ENCODE measurements at regions not wholly inside any gene's neighbourhood (a gene's known extent, or its start where the extent isn't known, plus 50 kb on each side); places are given as distances from the start of the nearest gene placed in this dataset.
"Not testable (repeated sequence)": the region's sequence is repeated elsewhere in the genome, so short reads cannot be mapped to it uniquely, and the experiment has no call there.

GRCh38 chr13:22855926-22856325 lies 324.9 kb upstream of the SGCG start:
- Mint-ChIP-seq H3K9me3 (peaks cover 17% of the 10 kb centered on the region), H3K36me3 (ENCODE audit: low read depth) (peaks cover 4% of the 10 kb centered on the region), H3K4me3 (no peak overlapping the region), H3K27me3 (ENCODE audit: low read depth, poor library complexity) (no peaks in the 10 kb centered on the region), H3K27ac (no peak overlapping the region), H3K4me1 (no peaks in the 10 kb centered on the region)
- no peak for TF ChIP-seq CTCF (IDR thresholded peaks at IDR 0.05)
- DNase-seq: no peak

- H3K27ac Mint-ChIP-seq; H3K4me3 Mint-ChIP-seq; H3K4me1 Mint-ChIP-seq; H3K36me3 Mint-ChIP-seq (ENCODE audit: low read depth); H3K27me3 Mint-ChIP-seq (ENCODE audit: low read depth, poor library complexity); DNase-seq: not testable (repeated sequence)
- H3K9me3 Mint-ChIP-seq: peaks cover 22% of the 10 kb centered on the region
These were observed 321.8 kb upstream of the SGCG start for GRCh38 chr13:22858980-22859379.

- not testable (repeated sequence) for DNase-seq; H3K27me3 Mint-ChIP-seq (ENCODE audit: low read depth, poor library complexity); H3K36me3 Mint-ChIP-seq (ENCODE audit: low read depth); H3K4me3 Mint-ChIP-seq; H3K4me1 Mint-ChIP-seq; H3K27ac Mint-ChIP-seq
- H3K9me3 Mint-ChIP-seq: peaks cover 22% of the 10 kb centered on the region
These were observed 321.4 kb upstream of the SGCG start for GRCh38 chr13:22859411-22859810.

- peaks cover 16% of the 10 kb centered on the region for H3K9me3 Mint-ChIP-seq
- no peak for TF ChIP-seq CTCF (IDR thresholded peaks at IDR 0.05)
- no peak overlapping the region for H3K4me3 Mint-ChIP-seq
- H3K4me1 Mint-ChIP-seq: no peaks in the 10 kb centered on the region
- DNase-seq: no peak
- H3K27me3 Mint-ChIP-seq (ENCODE audit: low read depth, poor library complexity): no peaks in the 10 kb centered on the region
- H3K27ac Mint-ChIP-seq: no peak overlapping the region
- no peaks in the 10 kb centered on the region for H3K36me3 Mint-ChIP-seq (ENCODE audit: low read depth)
These were observed 318.8 kb upstream of the SGCG start for GRCh38 chr13:22861958-22862466.

DNA sequence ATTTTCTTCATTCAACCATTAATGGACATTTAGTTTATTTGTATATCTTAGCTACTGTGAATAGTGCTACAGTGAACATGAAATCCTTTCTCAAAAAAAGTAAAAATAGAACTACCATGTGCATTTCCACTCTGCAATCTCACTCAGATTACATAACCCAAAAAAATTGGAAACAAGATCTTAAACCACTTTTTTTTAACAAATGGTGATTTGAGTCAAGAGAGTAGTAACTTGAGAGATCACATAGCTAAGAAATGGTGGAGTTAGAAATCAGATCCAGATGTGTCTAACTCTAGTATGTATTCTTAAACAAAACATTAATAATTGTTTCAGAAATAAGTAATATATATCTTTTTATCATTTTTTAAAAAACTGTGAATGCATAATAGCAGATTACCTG lies 318.3 kb upstream of the SGCG start:
- Mint-ChIP-seq H3K4me1 (no peaks in the 10 kb centered on the region), H3K27ac (no peak overlapping the region), H3K4me3 (no peak overlapping the region), H3K36me3 (ENCODE audit: low read depth) (no peaks in the 10 kb centered on the region), H3K27me3 (ENCODE audit: low read depth, poor library complexity) (no peaks in the 10 kb centered on the region), H3K9me3 (peaks cover 11% of the 10 kb centered on the region)
- no peak for DNase-seq
- no peak for TF ChIP-seq CTCF (IDR thresholded peaks at IDR 0.05)

DNA sequence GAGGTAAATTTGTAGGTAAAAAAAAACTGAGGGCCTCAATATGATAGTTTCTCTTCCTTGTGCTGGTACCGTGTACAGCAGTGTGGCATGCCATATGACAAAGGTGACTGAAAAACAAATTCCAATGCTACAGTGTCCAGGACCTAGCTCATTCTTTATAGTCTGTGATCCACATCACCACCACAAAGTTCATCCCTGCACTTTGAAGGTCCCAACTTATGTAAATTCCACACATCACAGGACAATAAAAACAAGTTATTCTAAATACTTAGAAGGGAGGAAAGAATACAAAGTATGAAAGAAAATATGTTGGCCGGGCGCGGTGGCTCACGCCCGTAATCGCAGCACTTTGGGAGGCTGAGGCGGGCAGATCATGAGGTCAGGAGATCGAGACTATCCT lies 314.6 kb upstream of the SGCG start:
- TF ChIP-seq CTCF (IDR thresholded peaks at IDR 0.05): no peak
- Mint-ChIP-seq H3K27ac (no peak overlapping the region), H3K4me3 (no peak overlapping the region), H3K27me3 (ENCODE audit: low read depth, poor library complexity) (no peaks in the 10 kb centered on the region), H3K4me1 (no peaks in the 10 kb centered on the region), H3K9me3 (peaks cover 14% of the 10 kb centered on the region), H3K36me3 (ENCODE audit: low read depth) (peaks cover 13% of the 10 kb centered on the region)
- no peak for DNase-seq

- H3K4me3 Mint-ChIP-seq: no peak overlapping the region
- H3K27me3 Mint-ChIP-seq (ENCODE audit: low read depth, poor library complexity): no peaks in the 10 kb centered on the region
- no peak for DNase-seq
- H3K36me3 Mint-ChIP-seq (ENCODE audit: low read depth): peaks cover 55% of the 10 kb centered on the region
- H3K27ac Mint-ChIP-seq: no peak overlapping the region
- peaks cover 31% of the 10 kb centered on the region for H3K9me3 Mint-ChIP-seq
- H3K4me1 Mint-ChIP-seq: no peaks in the 10 kb centered on the region
- TF ChIP-seq CTCF (IDR thresholded peaks at IDR 0.05): no peak
These were observed 309.5 kb upstream of the SGCG start for GRCh38 chr13:22871231-22871630.
